ENCODE measurements at regions not wholly inside any gene's neighbourhood (a gene's known extent, or its start where the extent isn't known, plus 50 kb on each side); places are given as distances from the start of the nearest gene placed in this dataset.

- no peak overlapping the region for H3K4me3 ChIP-seq
Measured at GRCh38 chr18:37680911-37681310, 115.3 kb upstream of the CELF4 start.

DNA sequence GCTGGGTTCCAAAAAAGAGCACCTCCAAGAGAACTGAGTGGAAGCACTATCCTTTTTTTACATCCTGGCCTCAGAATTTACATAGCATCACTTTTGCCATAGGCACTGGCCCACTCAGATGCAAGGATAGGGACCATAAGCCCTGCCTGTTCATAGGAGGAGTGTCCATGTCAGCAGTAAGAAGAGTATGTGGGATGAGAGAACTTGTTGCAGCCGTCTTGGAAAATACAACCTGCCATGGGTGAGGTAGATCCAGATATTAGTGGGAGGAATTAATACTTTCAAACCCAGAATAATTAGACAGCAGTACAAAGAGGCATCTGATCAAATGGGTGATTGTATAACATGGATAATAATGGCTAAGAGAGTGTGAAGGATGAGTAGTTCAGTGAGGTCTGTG, 110.7 kb upstream of the CELF4 start:
- H3K4me3 ChIP-seq: no peak overlapping the region
- no peaks in the 10 kb centered on the region for H3K27me3 ChIP-seq
- DNase-seq: no peak
- no peaks in the 10 kb centered on the region for H3K36me3 ChIP-seq
- TF ChIP-seq CTCF (IDR thresholded peaks at IDR 0.05) (no peak), POLR2A (IDR thresholded peaks at IDR 0.05) (no peak)
- H3K4me1 ChIP-seq: no peaks in the 10 kb centered on the region
- no peak for ATAC-seq
- H3K9me3 ChIP-seq: peaks cover 0 to 12% (median 0%) of the 10 kb centered on the region in 12 donors
- 78 to 94% (median 89%) methylated on average over 1 of the region's 1 CpG for WGBS, 4 donors
- intact Hi-C loops (cut with DNase I): no loop called here
- H3K27ac ChIP-seq: no peak overlapping the region

More at GRCh38 chr18:37680911-37681310, 115.3 kb upstream of the CELF4 start:
- DNase-seq (no peak), ATAC-seq (no peak)
- Histone ChIP-seq H3K9me3 (peaks cover 0 to 5% (median 0%) of the 10 kb centered on the region in 12 donors), H3K36me3 (no peaks in the 10 kb centered on the region), H3K27ac (no peak overlapping the region), H3K27me3 (peaks cover 0 to 8% (median 0%) of the 10 kb centered on the region in 9 donors), H3K4me1 (no peaks in the 10 kb centered on the region)
- WGBS, 4 donors: 24 to 36% (median 28%) methylated on average over 3 of the region's 3 CpGs
- TF ChIP-seq POLR2A (IDR thresholded peaks at IDR 0.05) (no peak), CTCF (IDR thresholded peaks at IDR 0.05) (no peak)
- intact Hi-C loops (cut with DNase I): loop anchor here in 1 of 10 donors (10.0 kb wide), 1 partner anchor 56 kb away; no protein-coding TSS in a partner anchor

- H3K27me3 ChIP-seq: no peaks in the 10 kb centered on the region
- ATAC-seq (no peak), DNase-seq (no peak)
- H3K4me1 ChIP-seq: no peaks in the 10 kb centered on the region
- H3K36me3 ChIP-seq: no peaks in the 10 kb centered on the region
- no peak overlapping the region for H3K27ac ChIP-seq
- H3K4me3 ChIP-seq: no peak overlapping the region
- TF ChIP-seq CTCF (IDR thresholded peaks at IDR 0.05) (no peak), POLR2A (IDR thresholded peaks at IDR 0.05) (no peak)
- WGBS, 4 donors: 80 to 87% (median 84%) methylated on average over 1 of the region's 1 CpG
- H3K9me3 ChIP-seq: peaks cover 0 to 12% (median 0%) of the 10 kb centered on the region in 12 donors
- intact Hi-C loops (cut with DNase I): no loop called here
Measured at GRCh38 chr18:37675699-37676098, 110.1 kb upstream of the CELF4 start.

DNA sequence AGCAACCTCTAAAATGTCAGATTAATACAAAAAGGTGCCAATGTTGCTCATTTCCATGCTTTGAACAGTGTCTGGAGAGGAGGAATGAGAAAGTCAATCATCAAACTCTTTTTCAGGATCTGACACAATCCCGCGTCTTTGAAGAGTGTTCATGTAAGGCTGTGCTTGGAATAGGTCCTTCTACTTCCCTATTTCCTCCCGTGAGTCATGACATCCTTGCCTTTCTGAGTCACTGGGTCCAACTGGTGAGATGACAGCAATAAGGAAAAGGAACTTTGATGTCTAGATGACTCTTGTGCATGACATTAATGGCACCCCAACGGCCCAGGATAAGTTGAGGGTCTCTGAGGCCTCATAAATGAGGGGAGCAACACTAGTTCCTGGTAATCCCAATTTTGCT, 109.0 kb upstream of the CELF4 start:
- no peaks in the 10 kb centered on the region for H3K4me1 ChIP-seq
- no peaks in the 10 kb centered on the region for H3K27me3 ChIP-seq
- H3K36me3 ChIP-seq: no peaks in the 10 kb centered on the region
- 74 to 87% (median 80%) methylated on average over 4 of the region's 4 CpGs for WGBS, 4 donors
- H3K27ac ChIP-seq: no peak overlapping the region
- H3K9me3 ChIP-seq: peaks cover 0 to 12% (median 0%) of the 10 kb centered on the region in 12 donors
- TF ChIP-seq CTCF (IDR thresholded peaks at IDR 0.05) (no peak), POLR2A (IDR thresholded peaks at IDR 0.05) (no peak)
- ATAC-seq: no peak
- no peak overlapping the region for H3K4me3 ChIP-seq
- intact Hi-C loops (cut with DNase I): no loop called here
- DNase-seq: no peak
